ENCODE measurements at regions not wholly inside any gene's neighbourhood (a gene's known extent, or its start where the extent isn't known, plus 50 kb on each side); places are given as distances from the start of the nearest gene placed in this dataset.

DNA sequence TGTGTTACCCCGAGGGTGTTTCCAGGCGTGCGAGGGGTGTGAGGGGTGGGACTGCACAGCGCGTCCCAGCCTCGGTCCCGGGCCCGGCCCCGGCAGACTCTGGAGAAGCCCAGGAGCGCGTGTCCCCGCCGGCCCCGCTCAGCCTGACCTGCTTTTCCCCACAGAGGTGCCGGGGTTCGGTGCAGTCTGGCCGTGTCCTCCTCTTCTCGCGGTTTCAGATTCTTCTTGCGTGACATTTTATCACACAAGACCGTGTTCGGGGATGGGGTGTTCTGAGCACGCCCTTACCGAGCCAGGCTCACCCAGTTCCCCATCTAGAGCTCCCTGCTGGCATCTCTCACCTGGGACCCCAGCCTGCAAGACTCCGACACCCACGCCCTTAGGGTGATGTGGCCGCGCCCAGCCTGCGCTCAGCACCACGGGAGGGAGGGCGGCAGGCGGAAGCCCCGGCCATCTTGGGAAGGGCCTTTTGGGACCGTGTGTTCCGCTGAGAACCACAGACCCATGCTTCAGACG is 775.6 kb downstream of the BRD1 start:
- Histone ChIP-seq H3K36me3 (no peaks in the 10 kb centered on the region), H3K27me3 (no peaks in the 10 kb centered on the region), H3K27ac (peak overlapping the region in 1 of 4 donors; percentile 30), H3K4me3 (peak overlapping the region in 3 of 4 donors; percentile 3 to 46 (median 27)), H3K9me3 (no peaks in the 10 kb centered on the region), H3K4me1 (peaks cover 0 to 3% (median 0%) of the 10 kb centered on the region in 4 donors)
- TF ChIP-seq POLR2A (IDR thresholded peaks at IDR 0.05) (no peak), EP300 (IDR thresholded peaks at IDR 0.05) (peak in 1 of 2 donors; percentile 55)
- no peak for DNase-seq (ENCODE audit: low spot score in 2 of 2)
- 71 to 79% methylated on average over 36 of the region's 36 CpGs for WGBS, 2 donors

- Histone ChIP-seq H3K27ac (peak overlapping the region in 1 of 4 donors; percentile 30), H3K4me1 (peaks cover 0 to 3% (median 0%) of the 10 kb centered on the region in 4 donors), H3K36me3 (no peaks in the 10 kb centered on the region), H3K4me3 (peak overlapping the region in 2 of 4 donors; percentile 3 to 46), H3K9me3 (no peaks in the 10 kb centered on the region), H3K27me3 (no peaks in the 10 kb centered on the region)
- 88 to 90% methylated on average over 31 of the region's 31 CpGs for WGBS, 2 donors
- DNase-seq (ENCODE audit: low spot score in 2 of 2), result no peak
- TF ChIP-seq CTCF (IDR thresholded peaks at IDR 0.05), result no peak
- no peak for TF ChIP-seq EP300 (IDR thresholded peaks at IDR 0.05)
- TF ChIP-seq POLR2A (IDR thresholded peaks at IDR 0.05), result no peak
Measured at GRCh38 chr22:49051491-49052022, 776.1 kb downstream of the BRD1 start.

- Histone ChIP-seq H3K27me3 (no peaks in the 10 kb centered on the region), H3K9me3 (no peaks in the 10 kb centered on the region), H3K27ac (no peak overlapping the region), H3K4me1 (peaks cover 0 to 3% (median 0%) of the 10 kb centered on the region in 4 donors), H3K4me3 (no peak overlapping the region), H3K36me3 (no peaks in the 10 kb centered on the region)
- no peak for DNase-seq (ENCODE audit: low spot score in 2 of 2)
- 83 to 87% methylated on average over 11 to 12 of the region's 12 CpGs for WGBS, 2 donors
- no peak for TF ChIP-seq CTCF (IDR thresholded peaks at IDR 0.05)
- TF ChIP-seq POLR2A (IDR thresholded peaks at IDR 0.05), result no peak
- TF ChIP-seq EP300 (IDR thresholded peaks at IDR 0.05), result no peak
Measured at GRCh38 chr22:49049691-49050090, 778.0 kb downstream of the BRD1 start.

GRCh38 chr22:49048591-49048990 is 779.1 kb downstream of the BRD1 start:
- Histone ChIP-seq H3K27ac (no peak overlapping the region), H3K4me3 (no peak overlapping the region), H3K4me1 (peaks cover 0 to 3% (median 0%) of the 10 kb centered on the region in 4 donors), H3K9me3 (no peaks in the 10 kb centered on the region), H3K27me3 (no peaks in the 10 kb centered on the region), H3K36me3 (no peaks in the 10 kb centered on the region)
- WGBS, 2 donors, result 82 to 85% methylated on average over 7 to 11 of the region's 11 CpGs
- no peak for TF ChIP-seq CTCF (IDR thresholded peaks at IDR 0.05)
- no peak for TF ChIP-seq POLR2A (IDR thresholded peaks at IDR 0.05)
- TF ChIP-seq EP300 (IDR thresholded peaks at IDR 0.05), result no peak
- no peak for DNase-seq (ENCODE audit: low spot score in 2 of 2)

DNA sequence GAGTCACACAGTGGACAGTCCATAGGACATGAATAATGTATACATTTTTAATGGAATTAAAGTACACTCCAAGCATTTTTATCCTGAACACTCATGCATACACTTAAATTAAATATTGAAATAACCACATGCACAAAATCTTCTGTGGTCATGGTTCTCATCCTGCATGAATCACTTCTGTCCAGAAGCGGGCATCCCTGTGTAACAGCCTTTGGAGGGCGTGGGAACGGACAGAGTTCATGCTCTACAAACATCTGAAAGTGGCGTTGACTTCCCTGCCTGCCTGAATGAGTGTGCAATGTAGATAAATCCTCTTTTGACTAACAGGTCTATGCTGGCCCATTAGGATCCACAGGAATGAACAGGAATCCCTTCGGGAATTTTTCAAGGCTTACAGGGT is 780.2 kb downstream of the BRD1 start:
- peaks cover 0 to 1% (median 0%) of the 10 kb centered on the region in 4 donors for H3K4me1 ChIP-seq
- WGBS, 2 donors, result 63 to 67% methylated on average over 5 of the region's 5 CpGs

More for the DNA sequence above, 780.2 kb downstream of the BRD1 start:
- no peak for DNase-seq (ENCODE audit: low spot score in 2 of 2)
- Histone ChIP-seq H3K9me3 (no peaks in the 10 kb centered on the region), H3K27me3 (no peaks in the 10 kb centered on the region), H3K4me3 (no peak overlapping the region), H3K27ac (no peak overlapping the region), H3K36me3 (no peaks in the 10 kb centered on the region)
- TF ChIP-seq EP300 (IDR thresholded peaks at IDR 0.05) (no peak), POLR2A (IDR thresholded peaks at IDR 0.05) (no peak), CTCF (IDR thresholded peaks at IDR 0.05) (no peak)

All from tibial nerve (tissue), 4 donors.